OCI-LY1 (cell line): ENCODE measurements at regions not wholly inside any gene's neighbourhood (a gene's known extent, or its start where the extent isn't known, plus 50 kb on each side); places are given as distances from the start of the nearest gene placed in this dataset.

Experiments used
- EZH2 ChIP-seq: fragments of 200-600 bp; sonication (generic), shearing (Covaris generic); IDR thresholded peaks from 2 replicates; pipeline ENCODE4 v1.8.0; 2017; ENCODE audit warnings: borderline replicate concordance, mixed run types, mild to moderate bottlenecking, antibody characterized with exemption, low read length, moderate library complexity, mixed read lengths
- TF ChIP-seq, protein P1 (sequence below): fragments of 200-600 bp; sonication (generic), shearing (Covaris generic); IDR thresholded peaks from 2 replicates; pipeline ENCODE4 v1.5.1; 2017; ENCODE audit warnings: mild to moderate bottlenecking, antibody characterized with exemption, low read length, moderate library complexity, mixed read lengths

DNA sequence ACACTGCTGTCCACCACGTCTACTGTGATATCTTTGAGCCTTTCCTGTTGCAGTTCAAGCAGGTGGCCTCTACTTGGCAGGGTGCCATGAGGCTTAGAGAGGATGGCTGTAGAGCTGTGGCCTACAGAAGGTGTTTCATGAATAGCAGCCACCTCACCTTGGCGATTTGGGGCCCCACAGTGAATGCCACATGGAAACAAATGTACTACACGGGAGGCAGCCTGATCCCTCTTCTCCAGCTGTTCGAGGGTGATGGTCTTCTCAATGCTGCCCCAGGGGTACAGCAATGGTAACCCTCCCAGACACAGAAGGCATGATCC is 70.7 kb downstream of the FAM43A start:
- TF ChIP-seq, protein P1, sequence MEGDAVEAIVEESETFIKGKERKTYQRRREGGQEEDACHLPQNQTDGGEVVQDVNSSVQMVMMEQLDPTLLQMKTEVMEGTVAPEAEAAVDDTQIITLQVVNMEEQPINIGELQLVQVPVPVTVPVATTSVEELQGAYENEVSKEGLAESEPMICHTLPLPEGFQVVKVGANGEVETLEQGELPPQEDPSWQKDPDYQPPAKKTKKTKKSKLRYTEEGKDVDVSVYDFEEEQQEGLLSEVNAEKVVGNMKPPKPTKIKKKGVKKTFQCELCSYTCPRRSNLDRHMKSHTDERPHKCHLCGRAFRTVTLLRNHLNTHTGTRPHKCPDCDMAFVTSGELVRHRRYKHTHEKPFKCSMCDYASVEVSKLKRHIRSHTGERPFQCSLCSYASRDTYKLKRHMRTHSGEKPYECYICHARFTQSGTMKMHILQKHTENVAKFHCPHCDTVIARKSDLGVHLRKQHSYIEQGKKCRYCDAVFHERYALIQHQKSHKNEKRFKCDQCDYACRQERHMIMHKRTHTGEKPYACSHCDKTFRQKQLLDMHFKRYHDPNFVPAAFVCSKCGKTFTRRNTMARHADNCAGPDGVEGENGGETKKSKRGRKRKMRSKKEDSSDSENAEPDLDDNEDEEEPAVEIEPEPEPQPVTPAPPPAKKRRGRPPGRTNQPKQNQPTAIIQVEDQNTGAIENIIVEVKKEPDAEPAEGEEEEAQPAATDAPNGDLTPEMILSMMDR = no peak
- no peak for TF ChIP-seq EZH2
